Stimulated activated CD4-positive, alpha-beta T cell treated with anti-CD3 and anti-CD28 coated beads, Interleukin-12 subunit alpha, Interleukin-12 subunit beta, amount 100 ng/mL, for 4 hours (primary cell): ENCODE measurements at regions not wholly inside any gene's neighbourhood (a gene's known extent, or its start where the extent isn't known, plus 50 kb on each side); places are given as distances from the start of the nearest gene placed in this dataset.

Experiments
- DNase-seq: peaks from one replicate; pipeline ENCODE4 v3.0.0-alpha.2; 2020

GRCh38 chr13:104163866-104164630 is 1097.8 kb upstream of the SLC10A2 start:
- no peak for DNase-seq

DNA sequence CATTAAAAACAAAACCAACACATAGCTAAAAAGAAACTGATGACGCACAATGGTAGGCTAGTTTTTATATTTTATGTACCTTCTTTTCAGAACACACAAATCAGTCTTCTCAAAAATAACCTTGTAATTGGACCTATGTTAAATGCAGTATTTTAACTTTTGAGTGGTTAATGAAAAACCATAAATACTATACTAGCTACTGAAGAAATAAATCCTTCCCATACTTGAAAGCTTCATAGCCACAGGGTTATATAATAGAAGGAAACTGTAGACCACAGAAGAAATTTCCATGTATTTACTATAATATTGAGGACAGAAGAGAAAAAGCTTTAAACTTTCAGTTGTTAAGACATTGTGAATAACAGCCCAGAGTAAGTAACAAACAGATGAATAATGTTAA is 1094.3 kb upstream of the SLC10A2 start:
- no peak for DNase-seq

DNA sequence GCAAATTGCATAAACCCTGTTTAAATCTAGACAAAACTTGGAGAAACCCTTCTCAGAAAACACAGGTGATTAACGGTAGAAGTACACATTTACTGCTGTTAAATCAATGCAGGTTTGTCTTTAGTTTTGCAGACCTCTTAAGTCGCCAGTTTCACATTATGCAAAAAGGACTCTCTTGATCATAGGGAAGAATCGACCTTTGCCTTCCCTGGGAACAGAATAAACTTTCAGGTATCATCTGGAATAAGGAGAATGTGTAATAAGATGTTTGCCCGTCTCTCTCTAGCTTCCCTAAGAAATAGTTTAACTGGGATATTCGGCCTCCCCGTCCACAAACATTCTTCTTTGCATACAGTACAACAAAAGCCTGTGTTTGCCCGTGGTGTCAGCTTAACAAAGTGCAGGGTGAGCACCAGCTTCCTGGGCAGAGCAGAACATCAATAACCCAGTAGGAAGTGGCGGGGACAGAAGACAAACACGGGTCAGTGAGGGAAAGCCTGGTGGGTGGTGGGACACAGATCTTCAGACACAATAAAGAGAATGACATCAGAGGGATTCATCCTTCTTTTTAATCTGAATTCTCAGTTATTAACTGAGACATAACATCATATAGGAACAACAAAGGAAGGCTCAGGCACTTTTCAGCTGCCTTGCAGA is 1077.7 kb upstream of the SLC10A2 start:
- DNase-seq = no peak

- DNase-seq = no peak
These were observed 1074.3 kb upstream of the SLC10A2 start for GRCh38 chr13:104140552-104140951.

GRCh38 chr13:104137416-104137815 is 1071.2 kb upstream of the SLC10A2 start:
- no peak for DNase-seq

DNA sequence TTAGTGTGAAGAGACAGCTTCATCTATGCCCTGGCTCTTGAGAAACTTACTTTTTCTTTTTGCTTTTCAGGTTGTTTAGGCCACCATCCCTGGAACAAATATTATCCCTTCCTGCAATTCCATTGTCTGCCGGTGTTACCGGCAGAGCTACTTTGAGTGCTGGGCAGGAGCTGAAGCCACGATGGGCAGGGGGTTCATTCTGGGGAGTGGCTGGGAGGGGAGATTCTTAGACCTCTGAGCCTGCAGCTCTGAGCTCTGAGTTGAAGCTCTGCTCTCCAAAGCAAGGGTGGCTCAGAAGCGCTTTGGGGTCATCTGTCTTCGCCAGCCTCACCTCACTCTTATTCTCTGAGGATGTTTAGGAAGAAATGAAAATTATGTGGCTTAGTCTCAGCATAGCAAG is 1066.6 kb upstream of the SLC10A2 start:
- no peak for DNase-seq

DNA sequence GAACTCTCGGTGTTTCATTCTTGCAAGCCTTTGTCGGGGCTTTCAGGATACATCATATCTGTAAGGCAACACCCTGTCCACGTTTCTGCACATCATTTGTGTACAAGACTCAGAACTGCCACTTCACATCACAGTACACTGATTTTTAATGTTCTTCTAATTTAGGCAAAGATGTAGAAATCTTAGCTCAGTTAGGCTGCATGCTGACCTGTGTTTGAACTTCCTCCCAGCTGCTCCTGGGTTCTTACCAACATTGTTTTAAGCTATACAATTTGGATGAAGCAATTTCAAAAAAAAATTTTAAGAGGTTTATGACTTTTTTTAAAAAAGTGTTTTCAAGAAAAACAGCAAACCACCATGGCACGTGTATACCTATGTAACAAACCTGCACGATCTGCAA is 1047.9 kb upstream of the SLC10A2 start:
- DNase-seq = no peak

DNA sequence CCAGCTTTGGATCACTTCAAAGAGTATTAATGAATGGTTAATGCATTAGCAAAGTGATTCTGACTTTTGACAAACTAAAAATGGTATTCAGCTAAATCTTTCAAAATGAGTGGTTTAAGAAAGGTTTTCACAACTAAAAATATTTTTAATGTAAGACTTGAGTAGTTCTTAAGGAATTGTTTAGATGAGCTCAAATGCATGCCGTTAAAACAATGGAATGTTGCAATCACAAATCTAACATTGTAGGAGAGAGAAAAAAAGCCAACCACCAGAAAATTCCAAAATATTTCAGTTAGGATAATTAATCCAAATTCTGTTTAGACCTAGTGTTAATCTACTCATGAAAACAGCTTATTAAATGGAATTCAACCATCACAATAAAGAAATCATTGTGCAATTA is 1044.8 kb upstream of the SLC10A2 start:
- no peak for DNase-seq

- no peak for DNase-seq
These were observed 1040.6 kb upstream of the SLC10A2 start for GRCh38 chr13:104106705-104107393.

GRCh38 chr13:104105418-104106355 is 1039.5 kb upstream of the SLC10A2 start:
- DNase-seq = no peak

DNA sequence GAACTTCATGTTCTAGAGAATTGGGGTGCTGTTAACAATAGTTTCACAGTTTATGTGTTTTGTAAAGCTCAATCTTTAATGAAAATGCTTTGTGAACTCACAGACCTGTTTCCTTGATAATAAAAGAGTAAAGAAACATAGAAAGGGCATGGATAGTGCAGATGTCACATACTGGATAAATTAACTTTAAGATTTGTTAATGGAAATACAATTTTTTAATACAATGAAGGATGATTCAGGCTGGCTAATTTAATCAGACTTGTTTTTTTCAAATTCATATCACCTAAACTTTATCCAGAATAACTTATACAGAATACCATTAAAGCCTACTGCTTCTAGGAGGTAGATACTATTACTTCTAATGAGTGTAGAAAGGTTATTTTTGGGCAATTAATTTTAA is 1033.5 kb upstream of the SLC10A2 start:
- no peak for DNase-seq

DNA sequence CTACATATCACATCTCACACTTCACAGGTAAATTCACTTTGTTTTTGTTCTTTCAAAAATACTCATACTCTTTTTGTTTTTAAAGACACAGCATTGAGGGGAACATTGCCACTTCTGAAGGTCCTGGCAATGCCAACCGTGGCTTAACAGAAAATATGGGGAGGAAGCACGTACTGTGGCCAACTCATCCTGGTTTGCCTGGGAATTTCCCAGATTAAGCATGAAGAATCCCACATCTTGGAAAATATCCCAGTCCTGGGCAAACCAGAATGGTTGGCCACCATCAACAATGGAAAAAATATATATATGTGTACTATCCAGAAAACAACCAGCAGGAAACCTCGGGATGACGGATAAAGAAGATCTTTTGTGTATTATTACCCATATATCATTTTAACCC is 1032.2 kb upstream of the SLC10A2 start:
- DNase-seq = no peak

- no peak for DNase-seq
These were observed 1020.5 kb upstream of the SLC10A2 start for GRCh38 chr13:104086759-104087158.

GRCh38 chr13:104086210-104086609 is 1020.0 kb upstream of the SLC10A2 start:
- DNase-seq = no peak

- no peak for DNase-seq
These were observed 1019.4 kb upstream of the SLC10A2 start for GRCh38 chr13:104085611-104086010.

DNA sequence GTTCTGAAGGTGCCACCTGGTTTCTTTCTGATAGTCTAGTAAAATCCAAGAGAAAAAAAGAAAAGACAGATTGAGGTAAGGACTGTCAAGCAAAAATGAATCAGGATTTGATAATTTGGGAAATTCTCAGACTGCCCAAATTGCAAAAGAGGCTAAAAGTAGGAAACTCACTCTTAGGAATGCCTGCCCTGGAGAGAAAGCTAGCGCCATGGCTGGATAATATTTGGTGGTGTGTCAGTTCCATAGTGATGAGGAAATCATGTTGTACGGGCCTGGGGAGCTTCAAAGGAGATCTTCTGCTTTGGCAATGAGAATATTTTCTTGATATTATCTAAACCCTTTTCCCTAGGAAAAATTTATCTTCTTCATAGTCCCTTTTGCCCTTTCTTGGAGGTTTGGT is 1008.1 kb upstream of the SLC10A2 start:
- DNase-seq = no peak

GRCh38 chr13:104071806-104072205 is 1005.6 kb upstream of the SLC10A2 start:
- DNase-seq = no peak

DNA sequence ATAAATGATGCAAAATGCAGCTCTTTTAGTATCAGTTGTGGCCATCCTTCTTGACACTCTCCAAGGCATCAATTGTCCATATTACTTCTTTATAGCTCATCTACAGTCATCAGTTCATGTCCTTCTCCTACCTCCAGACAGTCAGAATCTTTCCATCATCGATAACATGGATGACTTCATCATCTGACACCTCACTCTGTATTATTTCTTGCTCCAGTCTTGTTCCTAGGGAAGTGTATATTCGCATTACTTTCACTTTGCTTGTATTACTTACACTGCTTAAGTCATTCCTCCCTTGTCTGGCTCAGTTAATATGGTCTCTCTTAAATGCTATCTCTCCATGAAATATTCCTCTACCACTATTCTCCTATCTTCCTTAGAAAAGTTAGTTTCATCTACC is 999.1 kb upstream of the SLC10A2 start:
- DNase-seq = no peak

DNA sequence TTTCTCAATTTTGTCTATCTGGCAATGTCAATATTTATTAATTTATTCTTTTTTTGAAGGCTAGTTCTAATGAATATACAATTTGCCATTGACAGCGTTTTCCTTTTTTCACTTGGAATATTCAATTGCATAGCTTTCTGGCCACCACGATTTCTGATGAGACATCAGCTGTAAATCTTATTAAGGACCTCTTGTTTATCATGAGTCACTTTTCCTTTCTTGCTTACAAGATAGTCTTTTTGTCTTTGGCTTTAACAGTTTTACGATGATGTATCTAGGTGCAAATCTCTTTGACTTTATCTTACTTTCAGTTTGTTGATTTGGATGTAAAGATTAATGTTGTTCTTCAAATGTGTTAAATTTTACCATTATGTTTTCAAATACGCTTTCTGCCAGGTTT is 991.6 kb upstream of the SLC10A2 start:
- no peak for DNase-seq

GRCh38 chr13:104045907-104046306 is 979.7 kb upstream of the SLC10A2 start:
- DNase-seq = no peak

- no peak for DNase-seq
These were observed 977.0 kb upstream of the SLC10A2 start for GRCh38 chr13:104043184-104043583.

DNA sequence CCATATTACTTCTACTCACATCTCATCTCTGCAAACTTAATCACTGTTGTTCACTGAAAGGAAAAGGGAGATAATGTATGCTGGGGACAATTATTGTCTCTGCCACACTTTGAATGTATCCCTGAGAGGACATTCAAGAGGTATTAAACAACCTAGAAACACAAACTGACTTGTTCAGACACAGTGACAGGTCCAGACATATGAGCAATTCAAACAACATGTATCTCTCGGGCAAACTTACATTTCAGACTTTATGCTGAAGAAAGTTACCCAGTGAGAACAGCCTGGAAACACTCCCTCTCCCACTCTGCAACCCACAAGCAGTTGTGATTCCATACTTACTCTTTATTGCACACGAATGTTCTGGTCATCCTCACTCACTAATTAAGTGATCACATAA is 968.7 kb upstream of the SLC10A2 start:
- no peak for DNase-seq

DNA sequence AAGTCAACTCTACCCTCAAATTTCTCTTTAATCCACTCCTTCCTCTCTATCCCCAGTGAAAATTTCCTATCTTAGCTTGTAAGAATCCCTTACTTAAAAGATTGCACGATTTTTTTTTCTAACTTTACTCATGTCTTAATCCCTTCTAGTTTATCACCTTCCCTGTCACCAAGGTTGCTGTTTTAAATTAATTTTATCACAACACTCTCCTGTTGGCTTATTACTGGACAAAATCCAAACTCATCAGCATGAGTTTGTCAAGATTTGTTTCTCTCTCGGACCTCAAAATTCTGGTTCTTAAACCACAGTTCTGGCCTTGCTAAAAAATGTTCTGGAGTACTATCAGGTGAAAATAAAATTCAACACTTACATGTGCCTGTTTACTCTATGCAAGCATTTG is 959.1 kb upstream of the SLC10A2 start:
- no peak for DNase-seq
